OCI-LY1 (cell line): ENCODE measurements at regions not wholly inside any gene's neighbourhood (a gene's known extent, or its start where the extent isn't known, plus 50 kb on each side); places are given as distances from the start of the nearest gene placed in this dataset.

ENCODE experiments used
- CTCF ChIP-seq: fragments of 200-600 bp; sonication (generic), shearing (Covaris generic); IDR thresholded peaks from 2 replicates; pipeline ENCODE4 v1.5.1; 2017; ENCODE audit warnings: mild to moderate bottlenecking, antibody characterized with exemption, low read length, moderate library complexity, mixed read lengths
- EZH2 ChIP-seq: fragments of 200-600 bp; sonication (generic), shearing (Covaris generic); IDR thresholded peaks from 2 replicates; pipeline ENCODE4 v1.8.0; 2017; ENCODE audit warnings: borderline replicate concordance, mixed run types, mild to moderate bottlenecking, antibody characterized with exemption, low read length, moderate library complexity, mixed read lengths

GRCh38 chr6:133833949-133834359 is 55.0 kb upstream of the TCF21 start:
- TF ChIP-seq CTCF (no peak), EZH2 (no peak)
